Activated CD4-positive, CD25-positive, alpha-beta regulatory T cell treated with anti-CD3 and anti-CD28 coated beads, Interleukin-2, amount 50 U/mL, for 24 hours (primary cell): ENCODE measurements at regions not wholly inside any gene's neighbourhood (a gene's known extent, or its start where the extent isn't known, plus 50 kb on each side); places are given as distances from the start of the nearest gene placed in this dataset.
"Not testable (repeated sequence)": the region's sequence is repeated elsewhere in the genome, so short reads cannot be mapped to it uniquely, and the experiment has no call there.

Experiments
- ATAC-seq, 2 donors: fragments of 150-1000 bp; cut with Tn5 transposase; one replicate each; pipeline ENCODE4 v1.10.0; 2021; ENCODE audit warnings: mild to moderate bottlenecking in 1 of 2, moderate library complexity in 1 of 2

- no peak for ATAC-seq
These were observed 288.5 kb upstream of the CNR1 start for GRCh38 chr6:88454658-88455057.

GRCh38 chr6:88449770-88450169 is 283.6 kb upstream of the CNR1 start:
- ATAC-seq = no peak

GRCh38 chr6:88445188-88445965 is 279.2 kb upstream of the CNR1 start:
- no peak for ATAC-seq

GRCh38 chr6:88443554-88443953 is 277.4 kb upstream of the CNR1 start:
- no peak for ATAC-seq

GRCh38 chr6:88442737-88443136 is 276.6 kb upstream of the CNR1 start:
- no peak for ATAC-seq

- no peak for ATAC-seq
These were observed 275.2 kb upstream of the CNR1 start for GRCh38 chr6:88441346-88441745.

GRCh38 chr6:88428068-88428467 is 261.9 kb upstream of the CNR1 start:
- ATAC-seq = no peak

GRCh38 chr6:88426005-88426404 is 259.9 kb upstream of the CNR1 start:
- no peak for ATAC-seq

GRCh38 chr6:88422831-88423230 is 256.7 kb upstream of the CNR1 start:
- no peak for ATAC-seq

- not testable (repeated sequence) for ATAC-seq
These were observed 254.9 kb upstream of the CNR1 start for GRCh38 chr6:88420967-88421488.

GRCh38 chr6:88418921-88419810 is 253.0 kb upstream of the CNR1 start:
- not testable (repeated sequence) for ATAC-seq

GRCh38 chr6:88417361-88417760 is 251.2 kb upstream of the CNR1 start:
- not testable (repeated sequence) for ATAC-seq

GRCh38 chr6:88413459-88413858 is 247.3 kb upstream of the CNR1 start:
- no peak for ATAC-seq

- not testable (repeated sequence) for ATAC-seq
These were observed 242.2 kb upstream of the CNR1 start for GRCh38 chr6:88408355-88408754.

- ATAC-seq = not testable (repeated sequence)
These were observed 240.5 kb upstream of the CNR1 start for GRCh38 chr6:88406674-88407073.

- ATAC-seq = no peak
These were observed 237.3 kb upstream of the CNR1 start for GRCh38 chr6:88403486-88403885.

- no peak for ATAC-seq
These were observed 236.8 kb upstream of the CNR1 start for GRCh38 chr6:88402909-88403308.

GRCh38 chr6:88390998-88391397 is 224.9 kb upstream of the CNR1 start:
- ATAC-seq = not testable (repeated sequence)

GRCh38 chr6:88388589-88388988 is 222.4 kb upstream of the CNR1 start:
- no peak for ATAC-seq

- no peak for ATAC-seq
These were observed 220.0 kb upstream of the CNR1 start for GRCh38 chr6:88386167-88386566.

GRCh38 chr6:88383183-88383582 is 217.0 kb upstream of the CNR1 start:
- no peak for ATAC-seq

- no peak for ATAC-seq
These were observed 215.1 kb upstream of the CNR1 start for GRCh38 chr6:88381289-88381642.

- no peak for ATAC-seq
These were observed 214.6 kb upstream of the CNR1 start for GRCh38 chr6:88380618-88381288.
